NT2/D1 (cell line): ENCODE measurements at regions not wholly inside any gene's neighbourhood (a gene's known extent, or its start where the extent isn't known, plus 50 kb on each side); places are given as distances from the start of the nearest gene placed in this dataset.

Experiments used
- DNase-seq: peaks from one replicate; pipeline ENCODE4 v3.0.0-alpha.2; 2011; ENCODE audit warnings: low read depth, low spot score
- H3K27me3 ChIP-seq: 2 replicates; pipeline ENCODE4 v1.6.0; 2011; ENCODE audit warnings: mild to moderate bottlenecking; ENCODE audit not compliant: insufficient read length, insufficient read depth
- H3K36me3 ChIP-seq: 2 replicates; pipeline ENCODE4 v1.6.1; 2011; ENCODE audit warnings: mild to moderate bottlenecking, low read length, mixed read lengths; ENCODE audit not compliant: insufficient read depth, insufficient read length
- H3K4me1 ChIP-seq: 2 replicates; pipeline ENCODE4 v1.5.1; 2011; ENCODE audit not compliant: insufficient read depth, insufficient read length
- H3K4me3 ChIP-seq: 2 replicates; pipeline ENCODE4 v1.5.1; 2011; ENCODE audit warnings: low read depth; ENCODE audit not compliant: insufficient read length
- H3K9ac ChIP-seq: 2 replicates; pipeline ENCODE4 v1.6.0; 2011; ENCODE audit warnings: low read depth; ENCODE audit not compliant: insufficient read length
- H3K9me3 ChIP-seq: 2 replicates; pipeline ENCODE4 v1.5.1; 2011; ENCODE audit warnings: mild to moderate bottlenecking, low read length; ENCODE audit not compliant: insufficient read depth
- SUZ12 ChIP-seq: IDR thresholded peaks from 2 replicates; pipeline ENCODE4 v1.6.1; 2011; ENCODE audit not compliant: insufficient read length, insufficient read depth; ENCODE audit errors: extremely low read depth
- YY1 ChIP-seq: IDR thresholded peaks from 2 replicates; pipeline ENCODE4 v1.6.1; 2011; ENCODE audit not compliant: insufficient read length, insufficient read depth
- ZNF274 ChIP-seq: IDR thresholded peaks from 2 replicates; pipeline ENCODE4 v1.6.1; 2011; ENCODE audit warnings: mild to moderate bottlenecking, low read depth, low read length

DNA sequence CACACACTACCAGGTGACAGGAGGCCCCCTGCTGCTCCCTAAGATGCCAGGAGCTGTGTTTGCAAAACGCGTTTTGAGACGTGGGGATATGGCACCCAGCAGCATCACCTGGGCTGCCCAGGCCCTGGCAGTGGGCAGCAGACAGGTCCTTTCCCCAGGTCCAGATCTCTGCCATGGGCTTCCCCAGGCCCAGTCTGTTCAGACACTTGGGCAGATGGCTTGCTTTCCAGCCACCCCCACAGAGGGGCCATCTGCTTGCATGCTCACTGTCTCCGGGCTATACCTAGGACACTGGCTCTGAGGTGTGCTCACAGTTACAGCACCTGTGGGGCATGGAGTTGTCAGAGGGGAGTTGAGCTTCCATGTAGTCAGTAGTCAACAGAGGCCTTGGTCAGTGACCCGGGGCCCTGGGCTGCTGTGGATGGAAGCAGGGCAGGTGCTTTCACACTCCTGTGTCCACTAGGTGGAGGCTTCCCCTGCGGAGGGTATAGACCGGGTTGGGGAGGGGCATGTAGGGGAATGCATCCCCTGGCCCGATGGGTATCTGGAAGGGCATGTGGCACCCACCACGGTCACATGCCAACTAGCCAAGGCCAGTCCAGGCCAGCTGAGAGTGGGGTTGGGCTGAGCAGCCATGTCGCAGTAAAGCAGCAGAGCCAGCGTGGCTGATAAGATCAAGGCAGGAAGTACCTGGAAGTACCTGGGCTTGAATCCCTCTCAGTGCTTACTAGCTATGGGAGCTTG lies 185.4 kb upstream of the SLC24A3 start:
- no peak for TF ChIP-seq YY1
- no peak for TF ChIP-seq SUZ12
- no peak for TF ChIP-seq ZNF274
- Histone ChIP-seq H3K4me3 (no peak overlapping the region), H3K9ac (no peak overlapping the region), H3K27me3 (no peaks in the 10 kb centered on the region), H3K36me3 (no peaks in the 10 kb centered on the region), H3K4me1 (no peaks in the 10 kb centered on the region), H3K9me3 (no peaks in the 10 kb centered on the region)
- DNase-seq: no peak

DNA sequence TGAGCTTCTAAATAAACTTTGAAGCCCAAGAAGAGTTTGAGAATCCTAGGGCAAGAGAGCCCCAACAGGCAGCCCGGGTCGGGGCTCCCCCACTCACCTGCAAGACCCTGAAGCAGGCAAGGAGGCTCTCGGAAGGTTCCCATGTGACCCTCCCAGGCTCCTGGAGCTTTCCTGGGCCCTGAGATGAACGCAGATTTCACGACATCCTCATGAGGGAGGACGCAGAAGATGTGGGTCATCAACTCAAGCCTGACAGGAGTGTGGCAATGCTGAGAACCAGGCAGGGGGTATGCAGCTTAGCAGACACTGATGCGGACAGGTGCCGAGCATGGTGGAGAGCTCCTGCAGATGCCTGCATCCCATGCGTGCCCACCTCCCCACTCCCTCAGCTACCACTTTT lies 184.5 kb upstream of the SLC24A3 start:
- no peaks in the 10 kb centered on the region for H3K9me3 ChIP-seq
- no peak overlapping the region for H3K9ac ChIP-seq
- H3K4me1 ChIP-seq: no peaks in the 10 kb centered on the region
- no peak overlapping the region for H3K4me3 ChIP-seq
- TF ChIP-seq SUZ12 (no peak), ZNF274 (no peak), YY1 (no peak)
- H3K27me3 ChIP-seq: no peaks in the 10 kb centered on the region
- DNase-seq: no peak
- no peaks in the 10 kb centered on the region for H3K36me3 ChIP-seq

DNA sequence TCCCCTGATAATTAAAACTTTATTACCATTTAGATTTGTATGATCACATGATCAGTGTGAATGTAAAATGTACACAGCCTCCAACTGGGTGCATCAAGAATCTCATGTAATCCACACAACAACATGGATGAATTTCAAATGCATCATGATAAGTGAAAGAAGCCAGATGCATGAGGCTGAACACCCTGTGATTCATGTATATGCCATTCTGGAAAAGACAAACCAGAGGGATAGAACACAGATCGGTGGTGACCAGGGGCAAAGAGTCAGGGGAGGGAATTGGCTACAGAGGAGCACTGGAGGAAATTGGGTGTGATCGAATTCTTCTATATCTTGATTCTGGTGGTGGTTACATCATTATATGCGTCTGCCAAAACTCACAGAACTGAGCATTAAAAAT lies 170.7 kb upstream of the SLC24A3 start:
- no peaks in the 10 kb centered on the region for H3K36me3 ChIP-seq
- H3K4me1 ChIP-seq: no peaks in the 10 kb centered on the region
- no peaks in the 10 kb centered on the region for H3K27me3 ChIP-seq
- no peaks in the 10 kb centered on the region for H3K9me3 ChIP-seq
- no peak for TF ChIP-seq YY1
- no peak for TF ChIP-seq ZNF274
- no peak for TF ChIP-seq SUZ12
- DNase-seq: no peak
- H3K4me3 ChIP-seq: no peak overlapping the region
- no peak overlapping the region for H3K9ac ChIP-seq

DNA sequence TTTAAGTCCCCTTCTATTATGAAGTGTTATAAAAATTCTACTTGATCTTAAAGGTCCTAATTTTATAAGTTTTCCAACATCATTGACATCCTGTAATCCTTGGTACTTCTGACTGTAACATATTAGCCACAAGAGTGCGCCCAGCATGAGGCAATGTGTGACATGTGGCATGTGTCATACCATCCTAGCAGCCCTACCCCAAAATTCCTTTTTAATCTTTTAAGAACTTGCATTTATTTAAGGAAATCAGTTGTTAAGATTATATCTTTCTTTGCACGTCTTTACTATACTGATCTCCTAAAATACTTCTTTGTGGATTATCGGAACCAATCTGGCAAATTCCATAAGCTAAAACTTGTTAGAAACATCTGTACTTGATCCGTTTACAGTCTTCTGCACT lies 167.1 kb upstream of the SLC24A3 start:
- Histone ChIP-seq H3K36me3 (no peaks in the 10 kb centered on the region), H3K9me3 (no peaks in the 10 kb centered on the region), H3K4me1 (no peaks in the 10 kb centered on the region), H3K9ac (no peak overlapping the region), H3K4me3 (no peak overlapping the region), H3K27me3 (no peaks in the 10 kb centered on the region)
- TF ChIP-seq ZNF274 (no peak), YY1 (no peak), SUZ12 (no peak)
- DNase-seq: no peak

DNA sequence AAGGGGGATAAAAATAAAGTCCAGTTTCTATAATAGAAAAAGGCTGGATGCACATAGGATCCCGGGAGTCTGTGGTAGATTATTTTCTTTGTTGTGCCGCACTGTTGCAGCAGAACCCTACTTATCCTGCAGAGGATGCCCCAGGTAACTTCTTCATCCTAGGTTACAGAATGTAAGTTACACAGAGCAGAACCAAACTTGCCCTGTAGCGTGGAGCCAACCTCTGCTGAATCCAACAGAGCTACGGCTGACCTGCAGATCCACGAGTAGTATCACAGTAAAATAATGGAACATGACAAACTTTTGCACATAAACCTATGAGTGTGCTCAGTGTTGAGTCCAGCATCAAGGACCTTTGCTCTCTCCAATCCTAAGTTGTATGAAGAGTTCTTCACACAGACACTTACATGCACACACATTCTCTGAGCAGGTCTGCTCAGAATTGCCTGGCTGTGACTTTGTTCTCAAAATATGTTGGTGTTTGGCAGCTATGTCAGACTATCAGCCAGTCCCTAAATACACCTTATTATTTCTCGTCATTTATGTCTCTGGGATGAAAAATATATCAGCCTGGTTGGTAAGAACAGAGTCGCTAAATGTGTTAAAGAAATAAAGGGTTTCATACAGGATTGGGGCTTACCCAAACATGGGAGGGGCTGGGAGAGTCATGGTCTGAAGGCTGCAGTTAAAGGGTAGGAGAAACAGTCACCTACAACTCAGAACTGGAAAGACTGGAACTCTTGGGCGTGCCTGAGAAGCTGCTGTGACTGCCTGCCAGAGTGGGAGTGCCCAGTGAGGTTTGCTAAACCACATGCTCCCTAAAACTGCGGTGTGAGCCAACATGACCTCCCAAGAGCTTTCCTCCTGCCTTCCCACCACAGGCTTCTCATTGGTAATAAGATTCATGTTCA lies 165.1 kb upstream of the SLC24A3 start:
- Histone ChIP-seq H3K4me3 (no peak overlapping the region), H3K4me1 (no peaks in the 10 kb centered on the region), H3K9me3 (no peaks in the 10 kb centered on the region), H3K9ac (no peak overlapping the region), H3K36me3 (no peaks in the 10 kb centered on the region), H3K27me3 (no peaks in the 10 kb centered on the region)
- TF ChIP-seq SUZ12: no peak
- no peak for TF ChIP-seq ZNF274
- no peak for TF ChIP-seq YY1
- DNase-seq: no peak

DNA sequence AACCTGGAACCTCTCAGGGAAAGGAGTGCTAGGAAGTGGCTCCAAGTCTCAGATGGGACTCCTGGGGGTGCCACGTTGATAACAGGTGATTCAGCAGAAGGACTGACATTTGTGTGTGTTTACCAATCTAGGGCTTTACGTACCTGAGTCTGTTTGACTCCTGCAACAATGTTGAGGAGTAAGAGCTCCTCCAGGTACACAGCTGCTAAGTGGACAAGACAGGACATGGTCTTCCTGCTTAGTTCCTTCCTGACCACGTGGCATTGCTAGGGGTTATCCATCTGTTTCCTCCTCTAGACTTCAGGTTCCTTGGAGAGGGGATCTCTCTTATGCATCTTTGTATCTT lies 164.5 kb upstream of the SLC24A3 start:
- Histone ChIP-seq H3K4me1 (no peaks in the 10 kb centered on the region), H3K4me3 (no peak overlapping the region), H3K9me3 (no peaks in the 10 kb centered on the region), H3K36me3 (no peaks in the 10 kb centered on the region), H3K9ac (no peak overlapping the region), H3K27me3 (no peaks in the 10 kb centered on the region)
- TF ChIP-seq SUZ12: no peak
- DNase-seq: no peak

DNA sequence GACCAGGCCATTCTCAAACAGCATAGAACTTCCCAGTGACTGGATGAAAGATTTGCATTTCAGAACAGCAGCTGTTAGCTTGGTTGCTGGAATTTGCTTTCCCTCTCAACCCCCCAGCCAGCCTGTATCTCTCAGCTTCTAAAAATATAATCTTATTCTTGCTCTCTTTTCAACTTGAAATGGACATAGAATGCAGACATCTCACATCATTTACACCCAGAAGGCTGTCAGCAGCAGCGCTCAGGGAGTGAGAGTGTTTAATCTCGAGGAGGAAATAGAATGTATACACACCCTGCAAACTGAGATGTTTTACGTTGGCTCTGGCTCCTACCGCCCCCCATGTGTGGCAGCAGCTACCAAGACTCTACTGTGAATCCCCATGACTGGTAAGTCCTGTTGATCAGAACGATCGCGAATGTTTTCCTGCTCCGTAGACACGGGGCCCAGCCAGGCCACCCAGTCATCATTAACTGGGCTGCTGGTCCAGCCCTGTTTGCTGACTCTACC lies 163.4 kb upstream of the SLC24A3 start:
- TF ChIP-seq ZNF274 (no peak), SUZ12 (no peak), YY1 (no peak)
- Histone ChIP-seq H3K27me3 (no peaks in the 10 kb centered on the region), H3K9ac (no peak overlapping the region), H3K4me1 (no peaks in the 10 kb centered on the region), H3K9me3 (no peaks in the 10 kb centered on the region), H3K36me3 (no peaks in the 10 kb centered on the region), H3K4me3 (no peak overlapping the region)
- no peak for DNase-seq

DNA sequence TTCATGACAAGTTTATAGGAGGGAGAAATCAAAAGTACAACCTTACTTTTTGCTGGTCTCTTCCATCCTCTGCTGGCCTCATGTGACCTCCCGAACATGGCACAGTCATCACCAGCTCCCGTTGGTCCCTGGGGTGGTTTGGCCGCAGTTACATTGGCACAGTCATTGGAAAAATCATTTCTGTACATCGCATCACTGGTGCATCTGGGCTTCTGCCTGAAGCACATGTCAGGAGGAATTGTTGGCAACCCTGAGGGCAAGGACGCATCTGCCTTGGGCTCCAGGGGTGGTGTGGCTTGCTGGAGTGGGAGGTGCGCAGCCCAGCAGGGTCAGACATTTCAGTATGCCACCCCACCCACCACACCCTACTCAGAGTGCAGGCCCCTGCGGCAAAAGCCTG lies 162.9 kb upstream of the SLC24A3 start:
- no peak overlapping the region for H3K4me3 ChIP-seq
- TF ChIP-seq ZNF274 (no peak), SUZ12 (no peak), YY1 (no peak)
- no peaks in the 10 kb centered on the region for H3K9me3 ChIP-seq
- H3K27me3 ChIP-seq: no peaks in the 10 kb centered on the region
- no peaks in the 10 kb centered on the region for H3K36me3 ChIP-seq
- no peaks in the 10 kb centered on the region for H3K4me1 ChIP-seq
- no peak for DNase-seq
- no peak overlapping the region for H3K9ac ChIP-seq
